ENCODE measurements at regions not wholly inside any gene's neighbourhood (a gene's known extent, or its start where the extent isn't known, plus 50 kb on each side); places are given as distances from the start of the nearest gene placed in this dataset.

- TF ChIP-seq CTCF (IDR thresholded peaks at IDR 0.05; ENCODE audit: control insufficient read depth, insufficient read depth, low read depth, low read length, missing control alignments), result no peak
These were observed 255.9 kb upstream of the ADRA1B start for GRCh38 chr5:159660401-159660800.

GRCh38 chr5:159663986-159664385 is 252.3 kb upstream of the ADRA1B start:
- no peak overlapping the region for H3K4me3 ChIP-seq (ENCODE audit: control insufficient read depth, low read depth, low read length)
- no peak for DNase-seq (ENCODE audit: low read depth)
- TF ChIP-seq CTCF (IDR thresholded peaks at IDR 0.05; ENCODE audit: control insufficient read depth, insufficient read depth, low read depth, low read length, missing control alignments), result no peak

More at GRCh38 chr5:159660401-159660800, 255.9 kb upstream of the ADRA1B start:
- no peak overlapping the region for H3K4me3 ChIP-seq (ENCODE audit: control insufficient read depth, low read depth, low read length)
- no peak for DNase-seq (ENCODE audit: low read depth)

- DNase-seq (ENCODE audit: low read depth), result no peak
- no peak overlapping the region for H3K4me3 ChIP-seq (ENCODE audit: control insufficient read depth, low read depth, low read length)
- peak; percentile 1 for TF ChIP-seq CTCF (IDR thresholded peaks at IDR 0.05; ENCODE audit: control insufficient read depth, insufficient read depth, low read depth, low read length, missing control alignments)
These were observed 249.0 kb upstream of the ADRA1B start for GRCh38 chr5:159667286-159667685.

- DNase-seq (ENCODE audit: low read depth), result no peak
- no peak overlapping the region for H3K4me3 ChIP-seq (ENCODE audit: control insufficient read depth, low read depth, low read length)
- TF ChIP-seq CTCF (IDR thresholded peaks at IDR 0.05; ENCODE audit: control insufficient read depth, insufficient read depth, low read depth, low read length, missing control alignments), result no peak
These were observed 247.7 kb upstream of the ADRA1B start for GRCh38 chr5:159668556-159668955.

- DNase-seq (ENCODE audit: low read depth), result no peak
- TF ChIP-seq CTCF (IDR thresholded peaks at IDR 0.05; ENCODE audit: control insufficient read depth, insufficient read depth, low read depth, low read length, missing control alignments), result no peak
- no peak overlapping the region for H3K4me3 ChIP-seq (ENCODE audit: control insufficient read depth, low read depth, low read length)
These were observed 246.7 kb upstream of the ADRA1B start for GRCh38 chr5:159669559-159669958.

GRCh38 chr5:159671886-159672285 is 244.4 kb upstream of the ADRA1B start:
- H3K4me3 ChIP-seq (ENCODE audit: control insufficient read depth, low read depth, low read length), result no peak overlapping the region
- TF ChIP-seq CTCF (IDR thresholded peaks at IDR 0.05; ENCODE audit: control insufficient read depth, insufficient read depth, low read depth, low read length, missing control alignments), result no peak

GRCh38 chr5:159673538-159673937 is 242.7 kb upstream of the ADRA1B start:
- no peak for TF ChIP-seq CTCF (IDR thresholded peaks at IDR 0.05; ENCODE audit: control insufficient read depth, insufficient read depth, low read depth, low read length, missing control alignments)
- H3K4me3 ChIP-seq (ENCODE audit: control insufficient read depth, low read depth, low read length), result no peak overlapping the region
- no peak for DNase-seq (ENCODE audit: low read depth)

More at GRCh38 chr5:159671886-159672285, 244.4 kb upstream of the ADRA1B start:
- DNase-seq (ENCODE audit: low read depth), result no peak
